WTC11 (cell line): ENCODE measurements at regions not wholly inside any gene's neighbourhood (a gene's known extent, or its start where the extent isn't known, plus 50 kb on each side); places are given as distances from the start of the nearest gene placed in this dataset.

Experiments
- ATAC-seq: fragments of 200-7000 bp; cut with Tn5 transposase; 2 replicates; pipeline ENCODE4 v1.10.0; 2021; ENCODE audit warnings: mild to moderate bottlenecking, moderate library complexity
- CTCF ChIA-PET: fragments of 300-600 bp; sonication (Branson Sonifier 250); formaldehyde crosslinking; loops from one replicate; lab custom pipeline; 2021; ENCODE audit warnings: antibody characterized with exemption; lab: Charles Lee
- POLR2A ChIA-PET: fragments of 350-600 bp; sonication (Branson Sonifier 250); formaldehyde crosslinking; loops from one replicate; lab custom pipeline; 2021; ENCODE audit warnings: antibody characterized with exemption; lab: Charles Lee
- DNase-seq: peaks from one replicate; pipeline ENCODE4 v3.0.0; 2021; ENCODE audit warnings: low spot score
- H3K27ac Mint-ChIP-seq: 2 replicates; pipeline ENCODE4 v1.8.0; 2021; ENCODE audit warnings: mixed read lengths
- H3K27me3 Mint-ChIP-seq: 2 replicates; pipeline ENCODE4 v1.8.0; 2021; ENCODE audit warnings: low read depth, mild to moderate bottlenecking, moderate library complexity, mixed read lengths
- H3K36me3 Mint-ChIP-seq: 2 replicates; pipeline ENCODE4 v1.8.0; 2021; ENCODE audit warnings: mixed read lengths
- H3K4me1 Mint-ChIP-seq: 2 replicates; pipeline ENCODE4 v1.8.0; 2022; ENCODE audit warnings: mixed read lengths
- H3K4me3 Mint-ChIP-seq: 2 replicates; pipeline ENCODE4 v1.8.0; 2021; ENCODE audit warnings: mild to moderate bottlenecking, moderate library complexity, mixed read lengths
- H3K9me3 Mint-ChIP-seq: 2 replicates; pipeline ENCODE4 v1.8.0; 2021; ENCODE audit warnings: mixed read lengths
- CBFB ChIP-seq: sonication (generic); formaldehyde crosslinking; IDR thresholded peaks from 2 replicates; pipeline ENCODE4 v1.8.1; 2022; ENCODE audit warnings: mild to moderate bottlenecking, low read depth, missing genetic modification reagents
- MYBL2 ChIP-seq: sonication (generic); formaldehyde crosslinking; IDR thresholded peaks from 2 replicates; pipeline ENCODE4 v1.8.1; 2023; ENCODE audit warnings: mild to moderate bottlenecking, moderate library complexity, missing genetic modification reagents
- SOX15 ChIP-seq: fragments of 250-450 bp; sonication (Bioruptor Pico); IDR thresholded peaks from 2 replicates; pipeline ENCODE4 v1.9.0; 2021; ENCODE audit warnings: mild to moderate bottlenecking
- TEAD1 ChIP-seq: sonication (generic); formaldehyde crosslinking; IDR thresholded peaks from 2 replicates; pipeline ENCODE4 v1.8.0; 2022; ENCODE audit warnings: mild to moderate bottlenecking, missing genetic modification reagents
- ZNF121 ChIP-seq: sonication (generic); formaldehyde crosslinking; IDR thresholded peaks from 2 replicates; pipeline ENCODE4 v1.8.0; 2023; ENCODE audit warnings: missing genetic modification reagents
- ZNF416 ChIP-seq: fragments of 250-450 bp; sonication (Bioruptor Pico); IDR thresholded peaks from 2 replicates; pipeline ENCODE4 v1.9.0; 2021; ENCODE audit warnings: mild to moderate bottlenecking, inconsistent platforms
- TF ChIP-seq, protein P1 (sequence below): sonication (generic); formaldehyde crosslinking; IDR thresholded peaks from 2 replicates; pipeline ENCODE4 v1.8.0; 2023; ENCODE audit warnings: missing genetic modification reagents, mild to moderate bottlenecking, borderline replicate concordance
- TF ChIP-seq, protein P2 (sequence below): fragments of 250-450 bp; sonication (Bioruptor Pico); IDR thresholded peaks from 2 replicates; pipeline ENCODE4 v2.1.2; 2022; ENCODE audit warnings: mild to moderate bottlenecking, moderate library complexity
- TF ChIP-seq, protein P3 (sequence below): sonication (generic); formaldehyde crosslinking; IDR thresholded peaks from 2 replicates; pipeline ENCODE4 v1.8.1; 2023; ENCODE audit warnings: mild to moderate bottlenecking, missing genetic modification reagents, borderline replicate concordance
- TF ChIP-seq, protein P4 (sequence below): sonication (generic); formaldehyde crosslinking; IDR thresholded peaks from 2 replicates; pipeline ENCODE4 v1.8.0; 2022; ENCODE audit warnings: mild to moderate bottlenecking, missing genetic modification reagents
- TF ChIP-seq, protein P5 (sequence below): sonication (generic); formaldehyde crosslinking; IDR thresholded peaks from 2 replicates; pipeline ENCODE4 v1.8.1; 2022; ENCODE audit warnings: missing genetic modification reagents, borderline replicate concordance
- TF ChIP-seq, protein P6 (sequence below): sonication (generic); formaldehyde crosslinking; IDR thresholded peaks from 2 replicates; pipeline ENCODE4 v1.8.1; 2023; ENCODE audit warnings: mild to moderate bottlenecking, missing genetic modification reagents, moderate library complexity
- TF ChIP-seq, protein P7 (sequence below): sonication (generic); formaldehyde crosslinking; conservative IDR thresholded peaks from 2 replicates; pipeline ENCODE4 v1.8.1; 2023; ENCODE audit warnings: mild to moderate bottlenecking, low read depth, missing genetic modification reagents, moderate library complexity

DNA sequence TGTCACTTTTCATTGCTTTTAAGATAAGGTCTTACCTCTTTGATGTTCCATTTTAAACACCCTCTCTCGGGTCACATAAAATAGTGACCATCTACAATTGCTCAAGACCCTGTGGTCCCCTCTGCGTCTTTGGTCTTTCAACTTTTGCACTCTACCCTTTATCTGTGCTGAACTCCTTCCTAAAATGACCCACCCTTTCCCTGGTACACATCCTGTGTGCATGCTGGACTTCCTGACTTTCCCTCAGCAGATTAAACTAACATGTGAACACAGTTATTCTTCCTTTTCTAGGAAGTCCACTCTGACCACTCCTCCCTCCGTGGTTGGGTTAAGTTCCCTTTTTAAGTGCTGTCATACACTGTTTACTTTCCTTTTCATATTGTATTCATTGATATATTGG is 414.2 kb downstream of the GABRB3 start (continued):
- TF ChIP-seq, protein P1, sequence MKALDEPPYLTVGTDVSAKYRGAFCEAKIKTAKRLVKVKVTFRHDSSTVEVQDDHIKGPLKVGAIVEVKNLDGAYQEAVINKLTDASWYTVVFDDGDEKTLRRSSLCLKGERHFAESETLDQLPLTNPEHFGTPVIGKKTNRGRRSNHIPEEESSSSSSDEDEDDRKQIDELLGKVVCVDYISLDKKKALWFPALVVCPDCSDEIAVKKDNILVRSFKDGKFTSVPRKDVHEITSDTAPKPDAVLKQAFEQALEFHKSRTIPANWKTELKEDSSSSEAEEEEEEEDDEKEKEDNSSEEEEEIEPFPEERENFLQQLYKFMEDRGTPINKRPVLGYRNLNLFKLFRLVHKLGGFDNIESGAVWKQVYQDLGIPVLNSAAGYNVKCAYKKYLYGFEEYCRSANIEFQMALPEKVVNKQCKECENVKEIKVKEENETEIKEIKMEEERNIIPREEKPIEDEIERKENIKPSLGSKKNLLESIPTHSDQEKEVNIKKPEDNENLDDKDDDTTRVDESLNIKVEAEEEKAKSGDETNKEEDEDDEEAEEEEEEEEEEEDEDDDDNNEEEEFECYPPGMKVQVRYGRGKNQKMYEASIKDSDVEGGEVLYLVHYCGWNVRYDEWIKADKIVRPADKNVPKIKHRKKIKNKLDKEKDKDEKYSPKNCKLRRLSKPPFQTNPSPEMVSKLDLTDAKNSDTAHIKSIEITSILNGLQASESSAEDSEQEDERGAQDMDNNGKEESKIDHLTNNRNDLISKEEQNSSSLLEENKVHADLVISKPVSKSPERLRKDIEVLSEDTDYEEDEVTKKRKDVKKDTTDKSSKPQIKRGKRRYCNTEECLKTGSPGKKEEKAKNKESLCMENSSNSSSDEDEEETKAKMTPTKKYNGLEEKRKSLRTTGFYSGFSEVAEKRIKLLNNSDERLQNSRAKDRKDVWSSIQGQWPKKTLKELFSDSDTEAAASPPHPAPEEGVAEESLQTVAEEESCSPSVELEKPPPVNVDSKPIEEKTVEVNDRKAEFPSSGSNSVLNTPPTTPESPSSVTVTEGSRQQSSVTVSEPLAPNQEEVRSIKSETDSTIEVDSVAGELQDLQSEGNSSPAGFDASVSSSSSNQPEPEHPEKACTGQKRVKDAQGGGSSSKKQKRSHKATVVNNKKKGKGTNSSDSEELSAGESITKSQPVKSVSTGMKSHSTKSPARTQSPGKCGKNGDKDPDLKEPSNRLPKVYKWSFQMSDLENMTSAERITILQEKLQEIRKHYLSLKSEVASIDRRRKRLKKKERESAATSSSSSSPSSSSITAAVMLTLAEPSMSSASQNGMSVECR: no peak
- TF ChIP-seq, protein P2, sequence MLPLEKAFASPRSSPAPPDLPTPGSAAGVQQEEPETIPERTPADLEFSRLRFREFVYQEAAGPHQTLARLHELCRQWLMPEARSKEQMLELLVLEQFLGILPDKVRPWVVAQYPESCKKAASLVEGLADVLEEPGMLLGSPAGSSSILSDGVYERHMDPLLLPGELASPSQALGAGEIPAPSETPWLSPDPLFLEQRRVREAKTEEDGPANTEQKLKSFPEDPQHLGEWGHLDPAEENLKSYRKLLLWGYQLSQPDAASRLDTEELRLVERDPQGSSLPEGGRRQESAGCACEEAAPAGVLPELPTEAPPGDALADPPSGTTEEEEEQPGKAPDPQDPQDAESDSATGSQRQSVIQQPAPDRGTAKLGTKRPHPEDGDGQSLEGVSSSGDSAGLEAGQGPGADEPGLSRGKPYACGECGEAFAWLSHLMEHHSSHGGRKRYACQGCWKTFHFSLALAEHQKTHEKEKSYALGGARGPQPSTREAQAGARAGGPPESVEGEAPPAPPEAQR (CRISPR knock-in tag): no peak
- no peak for TF ChIP-seq TEAD1
- TF ChIP-seq, protein P3, sequence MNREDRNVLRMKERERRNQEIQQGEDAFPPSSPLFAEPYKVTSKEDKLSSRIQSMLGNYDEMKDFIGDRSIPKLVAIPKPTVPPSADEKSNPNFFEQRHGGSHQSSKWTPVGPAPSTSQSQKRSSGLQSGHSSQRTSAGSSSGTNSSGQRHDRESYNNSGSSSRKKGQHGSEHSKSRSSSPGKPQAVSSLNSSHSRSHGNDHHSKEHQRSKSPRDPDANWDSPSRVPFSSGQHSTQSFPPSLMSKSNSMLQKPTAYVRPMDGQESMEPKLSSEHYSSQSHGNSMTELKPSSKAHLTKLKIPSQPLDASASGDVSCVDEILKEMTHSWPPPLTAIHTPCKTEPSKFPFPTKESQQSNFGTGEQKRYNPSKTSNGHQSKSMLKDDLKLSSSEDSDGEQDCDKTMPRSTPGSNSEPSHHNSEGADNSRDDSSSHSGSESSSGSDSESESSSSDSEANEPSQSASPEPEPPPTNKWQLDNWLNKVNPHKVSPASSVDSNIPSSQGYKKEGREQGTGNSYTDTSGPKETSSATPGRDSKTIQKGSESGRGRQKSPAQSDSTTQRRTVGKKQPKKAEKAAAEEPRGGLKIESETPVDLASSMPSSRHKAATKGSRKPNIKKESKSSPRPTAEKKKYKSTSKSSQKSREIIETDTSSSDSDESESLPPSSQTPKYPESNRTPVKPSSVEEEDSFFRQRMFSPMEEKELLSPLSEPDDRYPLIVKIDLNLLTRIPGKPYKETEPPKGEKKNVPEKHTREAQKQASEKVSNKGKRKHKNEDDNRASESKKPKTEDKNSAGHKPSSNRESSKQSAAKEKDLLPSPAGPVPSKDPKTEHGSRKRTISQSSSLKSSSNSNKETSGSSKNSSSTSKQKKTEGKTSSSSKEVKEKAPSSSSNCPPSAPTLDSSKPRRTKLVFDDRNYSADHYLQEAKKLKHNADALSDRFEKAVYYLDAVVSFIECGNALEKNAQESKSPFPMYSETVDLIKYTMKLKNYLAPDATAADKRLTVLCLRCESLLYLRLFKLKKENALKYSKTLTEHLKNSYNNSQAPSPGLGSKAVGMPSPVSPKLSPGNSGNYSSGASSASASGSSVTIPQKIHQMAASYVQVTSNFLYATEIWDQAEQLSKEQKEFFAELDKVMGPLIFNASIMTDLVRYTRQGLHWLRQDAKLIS: no peak

DNA sequence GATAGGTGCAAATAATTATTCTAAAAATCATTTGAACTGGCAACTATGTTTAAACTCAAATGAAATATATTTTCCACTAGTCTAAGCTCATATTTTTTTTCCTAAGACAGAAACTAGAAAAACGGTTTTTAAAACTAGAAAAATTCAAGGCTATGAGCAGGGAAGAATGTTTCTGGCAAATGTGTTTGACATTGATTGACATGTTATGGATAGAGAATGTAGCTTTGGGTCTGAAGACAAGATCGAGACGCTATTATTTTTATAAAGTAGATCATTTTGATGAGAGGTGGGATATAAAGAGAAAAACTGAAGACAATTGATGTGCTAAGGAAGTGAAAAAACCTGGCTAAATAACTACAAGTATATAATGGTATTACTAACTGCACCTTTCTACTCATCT is 415.2 kb downstream of the GABRB3 start:
- CTCF ChIA-PET: no interaction called here
- H3K36me3 Mint-ChIP-seq: no peaks in the 10 kb centered on the region
- H3K27me3 Mint-ChIP-seq: no peaks in the 10 kb centered on the region

More for the DNA sequence above, 415.2 kb downstream of the GABRB3 start:
- DNase-seq: no peak
- Mint-ChIP-seq H3K4me3 (no peak overlapping the region), H3K9me3 (peaks cover 3% of the 10 kb centered on the region; the same call in 1 of the 2 replicates), H3K4me1 (peaks cover 11% of the 10 kb centered on the region), H3K27ac (no peak overlapping the region)
- no peak for TF ChIP-seq MYBL2 (CRISPR knock-in tag)
- no peak for TF ChIP-seq CBFB (CRISPR knock-in tag)
- TF ChIP-seq, protein P4, sequence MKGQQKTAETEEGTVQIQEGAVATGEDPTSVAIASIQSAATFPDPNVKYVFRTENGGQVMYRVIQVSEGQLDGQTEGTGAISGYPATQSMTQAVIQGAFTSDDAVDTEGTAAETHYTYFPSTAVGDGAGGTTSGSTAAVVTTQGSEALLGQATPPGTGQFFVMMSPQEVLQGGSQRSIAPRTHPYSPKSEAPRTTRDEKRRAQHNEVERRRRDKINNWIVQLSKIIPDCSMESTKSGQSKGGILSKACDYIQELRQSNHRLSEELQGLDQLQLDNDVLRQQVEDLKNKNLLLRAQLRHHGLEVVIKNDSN: no peak
- TF ChIP-seq, protein P5, sequence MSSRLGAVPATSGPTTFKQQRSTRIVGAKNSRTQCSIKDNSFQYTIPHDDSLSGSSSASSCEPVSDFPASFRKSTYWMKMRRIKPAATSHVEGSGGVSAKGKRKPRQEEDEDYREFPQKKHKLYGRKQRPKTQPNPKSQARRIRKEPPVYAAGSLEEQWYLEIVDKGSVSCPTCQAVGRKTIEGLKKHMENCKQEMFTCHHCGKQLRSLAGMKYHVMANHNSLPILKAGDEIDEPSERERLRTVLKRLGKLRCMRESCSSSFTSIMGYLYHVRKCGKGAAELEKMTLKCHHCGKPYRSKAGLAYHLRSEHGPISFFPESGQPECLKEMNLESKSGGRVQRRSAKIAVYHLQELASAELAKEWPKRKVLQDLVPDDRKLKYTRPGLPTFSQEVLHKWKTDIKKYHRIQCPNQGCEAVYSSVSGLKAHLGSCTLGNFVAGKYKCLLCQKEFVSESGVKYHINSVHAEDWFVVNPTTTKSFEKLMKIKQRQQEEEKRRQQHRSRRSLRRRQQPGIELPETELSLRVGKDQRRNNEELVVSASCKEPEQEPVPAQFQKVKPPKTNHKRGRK (CRISPR knock-in tag): no peak
- TF ChIP-seq, protein P6, sequence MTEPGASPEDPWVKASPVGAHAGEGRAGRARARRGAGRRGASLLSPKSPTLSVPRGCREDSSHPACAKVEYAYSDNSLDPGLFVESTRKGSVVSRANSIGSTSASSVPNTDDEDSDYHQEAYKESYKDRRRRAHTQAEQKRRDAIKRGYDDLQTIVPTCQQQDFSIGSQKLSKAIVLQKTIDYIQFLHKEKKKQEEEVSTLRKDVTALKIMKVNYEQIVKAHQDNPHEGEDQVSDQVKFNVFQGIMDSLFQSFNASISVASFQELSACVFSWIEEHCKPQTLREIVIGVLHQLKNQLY (CRISPR knock-in tag): no peak
- no peak for TF ChIP-seq ZNF416 (CRISPR knock-in tag)
- TF ChIP-seq, protein P7, sequence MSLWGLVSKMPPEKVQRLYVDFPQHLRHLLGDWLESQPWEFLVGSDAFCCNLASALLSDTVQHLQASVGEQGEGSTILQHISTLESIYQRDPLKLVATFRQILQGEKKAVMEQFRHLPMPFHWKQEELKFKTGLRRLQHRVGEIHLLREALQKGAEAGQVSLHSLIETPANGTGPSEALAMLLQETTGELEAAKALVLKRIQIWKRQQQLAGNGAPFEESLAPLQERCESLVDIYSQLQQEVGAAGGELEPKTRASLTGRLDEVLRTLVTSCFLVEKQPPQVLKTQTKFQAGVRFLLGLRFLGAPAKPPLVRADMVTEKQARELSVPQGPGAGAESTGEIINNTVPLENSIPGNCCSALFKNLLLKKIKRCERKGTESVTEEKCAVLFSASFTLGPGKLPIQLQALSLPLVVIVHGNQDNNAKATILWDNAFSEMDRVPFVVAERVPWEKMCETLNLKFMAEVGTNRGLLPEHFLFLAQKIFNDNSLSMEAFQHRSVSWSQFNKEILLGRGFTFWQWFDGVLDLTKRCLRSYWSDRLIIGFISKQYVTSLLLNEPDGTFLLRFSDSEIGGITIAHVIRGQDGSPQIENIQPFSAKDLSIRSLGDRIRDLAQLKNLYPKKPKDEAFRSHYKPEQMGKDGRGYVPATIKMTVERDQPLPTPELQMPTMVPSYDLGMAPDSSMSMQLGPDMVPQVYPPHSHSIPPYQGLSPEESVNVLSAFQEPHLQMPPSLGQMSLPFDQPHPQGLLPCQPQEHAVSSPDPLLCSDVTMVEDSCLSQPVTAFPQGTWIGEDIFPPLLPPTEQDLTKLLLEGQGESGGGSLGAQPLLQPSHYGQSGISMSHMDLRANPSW (CRISPR knock-in tag): no peak
- TF ChIP-seq ZNF121 (CRISPR knock-in tag): no peak
- TF ChIP-seq SOX15: no peak
- no peak for ATAC-seq
- POLR2A ChIA-PET: no interaction called here
